ENCODE measurements at regions not wholly inside any gene's neighbourhood (a gene's known extent, or its start where the extent isn't known, plus 50 kb on each side); places are given as distances from the start of the nearest gene placed in this dataset.

- Histone ChIP-seq H3K27ac (ENCODE audit: extremely low read depth, low read depth, low read length) (no peak overlapping the region), H3K4me3 (ENCODE audit: low read depth, low read length) (no peak overlapping the region), H3K4me1 (ENCODE audit: control insufficient read depth, insufficient read depth, low read length) (no peaks in the 10 kb centered on the region), H3K36me3 (ENCODE audit: control insufficient read depth in 2 of 2, insufficient read depth in 1 of 2, low read length in 2 of 2) (no peaks in the 10 kb centered on the region), H3K9me3 (ENCODE audit: control insufficient read depth, insufficient read depth, low read depth, low read length) (no peaks in the 10 kb centered on the region)
- CTCF ChIA-PET = no interaction called here
- POLR2A ChIA-PET = no interaction called here
- TF ChIP-seq ZNF362 (tag by site-specific recombination; IDR thresholded peaks at IDR 0.05) (no peak), ZNF202 (tag by site-specific recombination; IDR thresholded peaks at IDR 0.05; ENCODE audit: borderline replicate concordance) (no peak), ZIC2 (tag by site-specific recombination; IDR thresholded peaks at IDR 0.05) (no peak), ZNF366 (tag by site-specific recombination; conservative IDR thresholded peaks at IDR 0.05) (no peak), ZNF148 (tag by site-specific recombination; IDR thresholded peaks at IDR 0.05; ENCODE audit: borderline replicate concordance) (no peak), ZNF629 (tag by site-specific recombination; IDR thresholded peaks at IDR 0.05) (no peak), ZNF423 (tag by site-specific recombination; IDR thresholded peaks at IDR 0.05) (no peak), OVOL3 (tag by site-specific recombination; IDR thresholded peaks at IDR 0.05) (no peak), TCF7L2 (IDR thresholded peaks at IDR 0.05; ENCODE audit: borderline replicate concordance, low read depth, low read length) (no peak), SCRT1 (tag by site-specific recombination; IDR thresholded peaks at IDR 0.05; ENCODE audit: borderline replicate concordance) (no peak), SP2 (tag by site-specific recombination; IDR thresholded peaks at IDR 0.05) (no peak), ZNF596 (tag by site-specific recombination; IDR thresholded peaks at IDR 0.05) (no peak), REPIN1 (tag by site-specific recombination; IDR thresholded peaks at IDR 0.05; ENCODE audit: low read depth) (no peak), INSM2 (tag by site-specific recombination; IDR thresholded peaks at IDR 0.05) (no peak), ZNF114 (tag by site-specific recombination; IDR thresholded peaks at IDR 0.05) (no peak), ZNF510 (tag by site-specific recombination; IDR thresholded peaks at IDR 0.05; ENCODE audit: insufficient replicate concordance) (no peak)
Observed at GRCh38 chr13:86135856-86136255, 336.6 kb upstream of the SLITRK6 start.

- POLR2A ChIA-PET = no interaction called here
- TF ChIP-seq ZNF549 (tag by site-specific recombination; IDR thresholded peaks at IDR 0.05) (no peak), ZNF610 (tag by site-specific recombination; IDR thresholded peaks at IDR 0.05; ENCODE audit: borderline replicate concordance) (no peak), ZNF488 (tag by site-specific recombination; IDR thresholded peaks at IDR 0.05) (no peak), OVOL3 (tag by site-specific recombination; IDR thresholded peaks at IDR 0.05) (no peak), ZBTB17 (tag by site-specific recombination; IDR thresholded peaks at IDR 0.05) (no peak), ZSCAN4 (tag by site-specific recombination; IDR thresholded peaks at IDR 0.05) (no peak), YY2 (tag by site-specific recombination; IDR thresholded peaks at IDR 0.05) (no peak), ZNF169 (tag by site-specific recombination; IDR thresholded peaks at IDR 0.05) (no peak), ZNF664 (tag by site-specific recombination; IDR thresholded peaks at IDR 0.05) (no peak), ZNF223 (tag by site-specific recombination; IDR thresholded peaks at IDR 0.05) (no peak), ZNF624 (tag by site-specific recombination; IDR thresholded peaks at IDR 0.05) (no peak)
- CTCF ChIA-PET = no interaction called here
- Histone ChIP-seq H3K4me1 (ENCODE audit: control insufficient read depth, insufficient read depth, low read length) (no peaks in the 10 kb centered on the region), H3K36me3 (ENCODE audit: control insufficient read depth in 2 of 2, insufficient read depth in 1 of 2, low read length in 2 of 2) (no peaks in the 10 kb centered on the region), H3K27ac (ENCODE audit: extremely low read depth, low read depth, low read length) (no peak overlapping the region), H3K9me3 (ENCODE audit: control insufficient read depth, insufficient read depth, low read depth, low read length) (no peaks in the 10 kb centered on the region), H3K4me3 (ENCODE audit: low read depth, low read length) (no peak overlapping the region)
Observed at GRCh38 chr13:86121881-86122280, 322.7 kb upstream of the SLITRK6 start.
